AG04449 (cell line): ENCODE measurements at regions not wholly inside any gene's neighbourhood (a gene's known extent, or its start where the extent isn't known, plus 50 kb on each side); places are given as distances from the start of the nearest gene placed in this dataset.
"Not testable (repeated sequence)": the region's sequence is repeated elsewhere in the genome, so short reads cannot be mapped to it uniquely, and the experiment has no call there.

ENCODE experiments used
- CTCF ChIA-PET: fragments of 350-600 bp; formaldehyde crosslinking; extraction: SDS; loops from one replicate; lab custom pipeline; 2021; ENCODE audit warnings: antibody characterized with exemption; lab: Yijun Ruan, JAX
- POLR2A ChIA-PET: fragments of 400-600, 350-600 bp; formaldehyde crosslinking; extraction: SDS; loops from one replicate; lab custom pipeline; 2020; ENCODE audit warnings: antibody characterized with exemption, inconsistent platforms; lab: Yijun Ruan, JAX
- DNase-seq: peaks from one replicate; pipeline ENCODE4 v3.0.0-alpha.2; 2010; ENCODE audit warnings: low read depth, low spot score
- H3K4me3 ChIP-seq: 2 replicates; pipeline ENCODE4 v1.5.1; 2011; ENCODE audit warnings: low read depth, mild to moderate bottlenecking, control low read depth, low read length
- TF ChIP-seq, protein P1 (sequence below): IDR thresholded peaks from one replicate; pipeline ENCODE4 v1.5.1; 2011; ENCODE audit warnings: mild to moderate bottlenecking, moderate library complexity, low read length, control low read depth, inconsistent platforms; ENCODE audit not compliant: insufficient read depth; ENCODE audit errors: missing control alignments

DNA sequence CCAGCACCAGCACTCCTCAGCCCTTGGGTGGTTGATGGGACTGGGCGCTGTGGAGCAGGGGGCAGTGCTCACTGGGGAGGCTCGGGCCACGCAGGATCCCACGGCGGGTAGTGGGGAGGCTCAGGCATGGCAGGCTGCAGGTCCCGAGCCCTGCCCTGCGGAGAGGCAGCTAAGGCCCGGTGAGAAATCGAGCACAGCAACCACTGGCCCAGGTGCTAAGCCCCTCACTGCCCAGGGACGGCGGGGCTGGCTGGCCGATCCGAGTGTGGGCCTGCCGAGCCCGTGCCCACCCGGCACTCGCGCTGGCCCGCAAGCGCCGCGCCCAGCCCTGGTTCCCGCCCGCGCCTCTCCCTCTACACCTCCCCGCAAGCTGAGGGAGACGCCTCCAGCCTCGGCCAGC, 56.0 kb upstream of the ZNF195 start:
- no peak overlapping the region for H3K4me3 ChIP-seq
- DNase-seq, result no peak
- CTCF ChIA-PET, result no interaction called here
- POLR2A ChIA-PET, result no interaction called here
- TF ChIP-seq, protein P1, sequence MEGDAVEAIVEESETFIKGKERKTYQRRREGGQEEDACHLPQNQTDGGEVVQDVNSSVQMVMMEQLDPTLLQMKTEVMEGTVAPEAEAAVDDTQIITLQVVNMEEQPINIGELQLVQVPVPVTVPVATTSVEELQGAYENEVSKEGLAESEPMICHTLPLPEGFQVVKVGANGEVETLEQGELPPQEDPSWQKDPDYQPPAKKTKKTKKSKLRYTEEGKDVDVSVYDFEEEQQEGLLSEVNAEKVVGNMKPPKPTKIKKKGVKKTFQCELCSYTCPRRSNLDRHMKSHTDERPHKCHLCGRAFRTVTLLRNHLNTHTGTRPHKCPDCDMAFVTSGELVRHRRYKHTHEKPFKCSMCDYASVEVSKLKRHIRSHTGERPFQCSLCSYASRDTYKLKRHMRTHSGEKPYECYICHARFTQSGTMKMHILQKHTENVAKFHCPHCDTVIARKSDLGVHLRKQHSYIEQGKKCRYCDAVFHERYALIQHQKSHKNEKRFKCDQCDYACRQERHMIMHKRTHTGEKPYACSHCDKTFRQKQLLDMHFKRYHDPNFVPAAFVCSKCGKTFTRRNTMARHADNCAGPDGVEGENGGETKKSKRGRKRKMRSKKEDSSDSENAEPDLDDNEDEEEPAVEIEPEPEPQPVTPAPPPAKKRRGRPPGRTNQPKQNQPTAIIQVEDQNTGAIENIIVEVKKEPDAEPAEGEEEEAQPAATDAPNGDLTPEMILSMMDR, result no peak

DNA sequence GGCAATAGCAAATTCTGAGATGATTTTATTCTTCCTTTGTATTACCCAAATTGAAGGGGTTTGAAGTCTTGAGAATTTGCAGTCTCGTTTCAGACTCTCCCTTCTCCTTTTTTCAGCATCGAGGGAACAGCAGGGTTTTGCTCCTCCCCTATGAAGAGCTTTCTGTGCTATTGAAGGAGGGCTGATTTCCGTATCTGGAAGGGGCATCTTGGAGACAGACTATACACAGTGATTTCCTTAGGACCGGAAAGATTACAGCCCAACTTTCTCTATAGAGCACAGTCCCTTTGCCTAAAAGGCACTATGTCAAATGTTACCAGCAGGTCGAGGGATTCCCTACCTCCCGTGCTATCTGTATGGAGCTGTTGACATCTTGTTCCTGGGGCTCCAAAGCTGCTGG, 50.2 kb upstream of the ZNF195 start:
- H3K4me3 ChIP-seq, POLR2A ChIA-PET, DNase-seq: not testable (repeated sequence)
- CTCF ChIA-PET, result interaction anchor here (1.2 kb wide), 1 partner anchor 181 kb away, joined by 3 read pairs; no protein-coding TSS in a partner anchor
